ENCODE measurements at regions not wholly inside any gene's neighbourhood (a gene's known extent, or its start where the extent isn't known, plus 50 kb on each side); places are given as distances from the start of the nearest gene placed in this dataset.

DNA sequence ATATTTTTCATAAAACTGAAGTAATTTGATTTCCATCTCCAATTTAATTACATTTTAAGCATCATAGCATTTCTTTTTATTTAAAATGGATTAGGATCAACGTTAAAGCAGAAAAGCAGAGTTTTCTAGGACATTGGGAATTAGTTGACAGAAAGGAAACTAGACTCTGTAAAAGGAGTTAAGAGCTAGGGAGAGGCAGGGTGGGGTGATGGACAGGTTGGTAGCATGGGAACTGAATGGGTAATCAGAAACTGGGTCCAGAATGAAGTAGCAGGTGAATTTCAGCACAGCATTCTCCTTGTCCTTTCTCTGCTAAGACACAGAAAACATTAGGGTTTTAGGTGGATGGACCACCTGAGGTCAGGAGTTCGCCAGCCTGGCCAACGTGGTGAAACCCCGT, 97.6 kb downstream of the ANAPC4 start:
- TF ChIP-seq, protein P1, sequence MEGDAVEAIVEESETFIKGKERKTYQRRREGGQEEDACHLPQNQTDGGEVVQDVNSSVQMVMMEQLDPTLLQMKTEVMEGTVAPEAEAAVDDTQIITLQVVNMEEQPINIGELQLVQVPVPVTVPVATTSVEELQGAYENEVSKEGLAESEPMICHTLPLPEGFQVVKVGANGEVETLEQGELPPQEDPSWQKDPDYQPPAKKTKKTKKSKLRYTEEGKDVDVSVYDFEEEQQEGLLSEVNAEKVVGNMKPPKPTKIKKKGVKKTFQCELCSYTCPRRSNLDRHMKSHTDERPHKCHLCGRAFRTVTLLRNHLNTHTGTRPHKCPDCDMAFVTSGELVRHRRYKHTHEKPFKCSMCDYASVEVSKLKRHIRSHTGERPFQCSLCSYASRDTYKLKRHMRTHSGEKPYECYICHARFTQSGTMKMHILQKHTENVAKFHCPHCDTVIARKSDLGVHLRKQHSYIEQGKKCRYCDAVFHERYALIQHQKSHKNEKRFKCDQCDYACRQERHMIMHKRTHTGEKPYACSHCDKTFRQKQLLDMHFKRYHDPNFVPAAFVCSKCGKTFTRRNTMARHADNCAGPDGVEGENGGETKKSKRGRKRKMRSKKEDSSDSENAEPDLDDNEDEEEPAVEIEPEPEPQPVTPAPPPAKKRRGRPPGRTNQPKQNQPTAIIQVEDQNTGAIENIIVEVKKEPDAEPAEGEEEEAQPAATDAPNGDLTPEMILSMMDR (IDR thresholded peaks at IDR 0.05; ENCODE audit: control insufficient read depth, insufficient read depth, low read depth, low read length, missing control alignments): no peak
- no peak overlapping the region for H3K4me3 ChIP-seq (ENCODE audit: control insufficient read depth, low read depth, low read length)

DNA sequence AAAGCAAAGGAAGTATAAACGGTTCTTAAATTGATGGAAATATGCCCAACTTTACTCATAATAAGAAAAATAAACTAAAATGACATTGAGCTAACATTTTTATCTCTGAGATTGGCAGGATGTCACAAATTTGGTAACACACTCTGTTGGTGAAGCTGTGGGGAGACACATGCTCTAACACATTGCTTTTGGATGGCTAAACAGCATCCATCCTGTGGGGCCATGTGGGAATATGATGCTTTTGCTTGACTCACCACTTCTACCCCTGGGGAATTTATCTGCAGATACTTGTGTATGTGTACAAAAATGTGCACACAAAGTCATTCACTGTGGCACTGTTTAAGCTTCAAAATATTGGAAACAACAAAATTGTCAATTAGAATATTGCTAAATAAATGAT, 100.2 kb downstream of the ANAPC4 start:
- TF ChIP-seq, protein P1 (IDR thresholded peaks at IDR 0.05; ENCODE audit: control insufficient read depth, insufficient read depth, low read depth, low read length, missing control alignments): no peak
- H3K4me3 ChIP-seq (ENCODE audit: control insufficient read depth, low read depth, low read length): no peak overlapping the region
- no peak for DNase-seq (ENCODE audit: low read depth)

More for the DNA sequence above, 97.6 kb downstream of the ANAPC4 start:
- DNase-seq (ENCODE audit: low read depth): no peak

DNA sequence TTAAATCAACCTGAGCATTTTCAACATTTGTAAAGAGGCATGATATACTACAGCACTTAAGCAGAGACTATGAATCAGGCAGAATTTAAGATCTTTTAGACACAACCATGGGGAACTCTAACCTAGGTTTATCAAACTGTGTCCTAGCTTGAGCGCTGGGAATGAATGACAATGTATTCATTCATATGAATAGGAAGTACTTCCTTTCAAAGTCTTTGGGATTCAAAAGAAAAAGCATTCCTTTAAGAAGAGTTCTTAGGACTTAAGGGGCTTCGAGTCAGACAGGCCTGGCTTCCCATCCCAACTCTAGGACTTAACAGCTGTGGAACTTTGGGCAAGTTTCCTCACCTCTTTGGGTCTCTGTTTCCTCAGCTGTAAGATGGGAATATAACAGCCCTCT, 104.6 kb downstream of the ANAPC4 start:
- DNase-seq (ENCODE audit: low read depth): no peak
- TF ChIP-seq, protein P1 (IDR thresholded peaks at IDR 0.05; ENCODE audit: control insufficient read depth, insufficient read depth, low read depth, low read length, missing control alignments): no peak
- no peak overlapping the region for H3K4me3 ChIP-seq (ENCODE audit: control insufficient read depth, low read depth, low read length)

DNA sequence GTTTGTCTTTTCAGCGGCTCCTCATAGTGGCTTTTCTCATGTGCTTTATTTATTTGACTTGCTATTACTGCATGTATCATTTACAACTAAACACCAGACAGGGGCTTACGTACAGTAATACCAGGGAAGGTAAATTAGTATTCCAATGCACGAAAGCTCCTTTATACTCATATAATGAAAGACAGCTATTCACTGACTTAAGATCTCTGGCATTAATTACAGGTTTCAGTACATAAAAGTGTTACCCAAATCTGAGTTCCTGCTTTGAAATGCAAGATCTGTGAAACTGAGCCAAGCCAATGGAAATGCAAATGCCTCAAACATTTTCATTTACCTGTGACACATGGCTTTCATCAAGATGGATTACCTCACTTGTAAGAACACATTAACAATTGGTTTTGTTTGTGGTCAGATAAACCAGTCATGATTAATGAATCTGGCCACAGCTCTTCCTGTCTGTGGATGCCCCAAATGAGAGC, 107.2 kb downstream of the ANAPC4 start:
- DNase-seq (ENCODE audit: low read depth): no peak
- TF ChIP-seq, protein P1 (IDR thresholded peaks at IDR 0.05; ENCODE audit: control insufficient read depth, insufficient read depth, low read depth, low read length, missing control alignments): no peak
- H3K4me3 ChIP-seq (ENCODE audit: control insufficient read depth, low read depth, low read length): no peak overlapping the region

DNA sequence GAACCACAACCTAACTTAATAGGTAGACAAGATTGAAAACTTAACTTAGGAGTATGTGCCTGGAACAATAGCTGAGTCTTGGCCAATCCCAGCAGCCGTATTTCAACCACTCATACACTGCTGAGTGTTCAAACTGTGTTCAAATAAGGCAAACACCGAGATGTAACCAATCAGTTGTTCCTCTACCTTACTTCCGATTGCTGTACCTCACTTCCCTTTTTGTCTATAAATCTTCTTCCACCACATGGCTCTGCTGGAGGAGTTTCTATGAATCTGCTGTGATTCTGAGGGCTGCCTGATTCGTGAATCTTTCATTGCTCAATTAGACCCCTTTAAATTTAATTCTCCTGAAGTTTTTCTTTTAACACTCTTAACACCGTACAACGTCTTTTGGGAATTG, 108.0 kb downstream of the ANAPC4 start:
- DNase-seq (ENCODE audit: low read depth): no peak
- TF ChIP-seq, protein P1 (IDR thresholded peaks at IDR 0.05; ENCODE audit: control insufficient read depth, insufficient read depth, low read depth, low read length, missing control alignments): no peak
- no peak overlapping the region for H3K4me3 ChIP-seq (ENCODE audit: control insufficient read depth, low read depth, low read length)

DNA sequence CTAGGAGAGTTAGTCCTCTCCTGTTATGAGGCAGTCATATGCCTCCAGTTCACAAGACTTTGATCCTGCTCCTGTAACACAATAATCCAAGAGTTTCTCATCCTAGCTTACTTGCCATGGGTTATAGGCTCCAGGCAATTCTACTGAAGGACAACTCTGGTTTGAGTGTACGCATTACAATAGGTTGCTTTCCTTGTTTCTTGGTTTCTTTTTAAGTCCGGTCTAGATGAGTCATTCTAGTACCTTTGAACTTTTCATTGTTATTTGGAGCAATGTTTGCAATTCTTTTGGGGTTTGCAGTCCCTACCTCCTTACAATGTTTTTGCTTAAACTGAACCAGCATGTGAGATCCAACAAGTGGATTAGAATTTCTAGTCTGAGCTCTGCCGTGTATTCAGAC, 109.1 kb downstream of the ANAPC4 start:
- TF ChIP-seq, protein P1 (IDR thresholded peaks at IDR 0.05; ENCODE audit: control insufficient read depth, insufficient read depth, low read depth, low read length, missing control alignments): no peak
- DNase-seq (ENCODE audit: low read depth): no peak
- no peak overlapping the region for H3K4me3 ChIP-seq (ENCODE audit: control insufficient read depth, low read depth, low read length)

DNA sequence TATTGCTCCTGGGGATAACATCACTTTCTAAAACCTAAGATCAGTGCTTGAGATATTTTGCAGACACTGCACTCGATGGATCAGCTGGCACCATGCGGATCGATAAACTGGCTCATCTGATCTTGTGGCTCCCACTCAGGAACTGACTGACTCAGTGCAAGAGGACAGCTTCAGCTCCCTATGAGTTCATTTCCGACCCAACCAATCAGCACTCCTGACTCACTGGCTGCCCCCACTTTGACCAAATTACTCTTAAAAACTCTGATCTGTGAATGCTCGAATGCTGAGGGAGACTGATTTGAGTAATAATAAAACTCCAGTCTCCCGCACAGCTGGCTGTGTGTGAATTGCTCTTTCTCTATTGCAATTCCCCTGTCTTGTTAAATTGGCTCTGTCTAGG, 110.1 kb downstream of the ANAPC4 start:
- TF ChIP-seq, protein P1 (IDR thresholded peaks at IDR 0.05; ENCODE audit: control insufficient read depth, insufficient read depth, low read depth, low read length, missing control alignments): no peak
- no peak for DNase-seq (ENCODE audit: low read depth)
- no peak overlapping the region for H3K4me3 ChIP-seq (ENCODE audit: control insufficient read depth, low read depth, low read length)

All from AG09309 (cell line).